ENCODE measurements at regions not wholly inside any gene's neighbourhood (a gene's known extent, or its start where the extent isn't known, plus 50 kb on each side); places are given as distances from the start of the nearest gene placed in this dataset.
A peak's percentile ranks its signal among the peaks of the same experiment; 100 is the strongest.
"Not testable (repeated sequence)": the region's sequence is repeated elsewhere in the genome, so short reads cannot be mapped to it uniquely, and the experiment has no call there.

GRCh38 chr17:77832180-77832560 is 126.3 kb upstream of the TNRC6C start:
- Mint-ChIP-seq H3K4me3 (no peak overlapping the region), H3K4me1 (ENCODE audit: low read depth) (peaks cover 43% of the 10 kb centered on the region), H3K9me3 (no peaks in the 10 kb centered on the region), H3K27me3 (peaks cover 3% of the 10 kb centered on the region), H3K27ac (no peak overlapping the region), H3K36me3 (ENCODE audit: low read depth) (no peaks in the 10 kb centered on the region)

GRCh38 chr17:77833769-77834168 is 124.7 kb upstream of the TNRC6C start:
- peaks cover 48% of the 10 kb centered on the region for H3K4me1 Mint-ChIP-seq (ENCODE audit: low read depth)
- no peak overlapping the region for H3K4me3 Mint-ChIP-seq
- H3K36me3 Mint-ChIP-seq (ENCODE audit: low read depth) = no peaks in the 10 kb centered on the region
- H3K9me3 Mint-ChIP-seq = no peaks in the 10 kb centered on the region
- H3K27ac Mint-ChIP-seq = no peak overlapping the region
- H3K27me3 Mint-ChIP-seq = peaks cover 7% of the 10 kb centered on the region

GRCh38 chr17:77834170-77835115 is 124.1 kb upstream of the TNRC6C start:
- Mint-ChIP-seq H3K27me3 (peaks cover 11% of the 10 kb centered on the region), H3K4me3 (no peak overlapping the region), H3K36me3 (ENCODE audit: low read depth) (no peaks in the 10 kb centered on the region), H3K27ac (peak overlapping the region; percentile 28), H3K4me1 (ENCODE audit: low read depth) (peaks cover 53% of the 10 kb centered on the region), H3K9me3 (no peaks in the 10 kb centered on the region)

GRCh38 chr17:77836557-77837041 is 121.9 kb upstream of the TNRC6C start:
- Mint-ChIP-seq H3K4me1 (ENCODE audit: low read depth) (peaks cover 51% of the 10 kb centered on the region), H3K27me3 (peaks cover 8% of the 10 kb centered on the region), H3K27ac (peak overlapping the region; percentile 83), H3K36me3 (ENCODE audit: low read depth) (no peaks in the 10 kb centered on the region), H3K9me3 (no peaks in the 10 kb centered on the region), H3K4me3 (no peak overlapping the region)

- H3K27ac Mint-ChIP-seq = peak overlapping the region; percentile 83
- not testable (repeated sequence) for H3K4me3 Mint-ChIP-seq; H3K36me3 Mint-ChIP-seq (ENCODE audit: low read depth); H3K9me3 Mint-ChIP-seq; H3K27me3 Mint-ChIP-seq
- peaks cover 56% of the 10 kb centered on the region for H3K4me1 Mint-ChIP-seq (ENCODE audit: low read depth)
These were observed 121.4 kb upstream of the TNRC6C start for GRCh38 chr17:77837072-77837471.

GRCh38 chr17:77837917-77838316 is 120.6 kb upstream of the TNRC6C start:
- Mint-ChIP-seq H3K4me3 (no peak overlapping the region), H3K27ac (no peak overlapping the region), H3K9me3 (no peaks in the 10 kb centered on the region), H3K4me1 (ENCODE audit: low read depth) (peaks cover 64% of the 10 kb centered on the region), H3K36me3 (ENCODE audit: low read depth) (no peaks in the 10 kb centered on the region), H3K27me3 (peaks cover 7% of the 10 kb centered on the region)

- Mint-ChIP-seq H3K27me3 (peaks cover 7% of the 10 kb centered on the region), H3K9me3 (no peaks in the 10 kb centered on the region), H3K4me1 (ENCODE audit: low read depth) (peaks cover 66% of the 10 kb centered on the region), H3K36me3 (ENCODE audit: low read depth) (no peaks in the 10 kb centered on the region), H3K4me3 (no peak overlapping the region), H3K27ac (no peak overlapping the region)
These were observed 119.5 kb upstream of the TNRC6C start for GRCh38 chr17:77838748-77839697.

- Mint-ChIP-seq H3K4me1 (ENCODE audit: low read depth) (peaks cover 66% of the 10 kb centered on the region), H3K36me3 (ENCODE audit: low read depth) (no peaks in the 10 kb centered on the region), H3K27ac (no peak overlapping the region), H3K4me3 (no peak overlapping the region), H3K27me3 (peaks cover 7% of the 10 kb centered on the region), H3K9me3 (no peaks in the 10 kb centered on the region)
These were observed 118.6 kb upstream of the TNRC6C start for GRCh38 chr17:77839698-77840512.

- Mint-ChIP-seq H3K27ac (no peak overlapping the region), H3K4me3 (no peak overlapping the region), H3K36me3 (ENCODE audit: low read depth) (no peaks in the 10 kb centered on the region), H3K4me1 (ENCODE audit: low read depth) (peaks cover 63% of the 10 kb centered on the region), H3K9me3 (no peaks in the 10 kb centered on the region), H3K27me3 (peaks cover 7% of the 10 kb centered on the region)
These were observed 117.9 kb upstream of the TNRC6C start for GRCh38 chr17:77840513-77841165.

GRCh38 chr17:77841742-77842527 is 116.6 kb upstream of the TNRC6C start:
- Mint-ChIP-seq H3K4me1 (ENCODE audit: low read depth) (peaks cover 66% of the 10 kb centered on the region), H3K4me3 (no peak overlapping the region), H3K27me3 (peaks cover 7% of the 10 kb centered on the region), H3K9me3 (no peaks in the 10 kb centered on the region), H3K27ac (peak overlapping the region; percentile 21), H3K36me3 (ENCODE audit: low read depth) (no peaks in the 10 kb centered on the region)

GRCh38 chr17:77842528-77843147 is 115.9 kb upstream of the TNRC6C start:
- Mint-ChIP-seq H3K4me3 (no peak overlapping the region), H3K27ac (peak overlapping the region; percentile 85), H3K4me1 (ENCODE audit: low read depth) (peaks cover 66% of the 10 kb centered on the region), H3K9me3 (no peaks in the 10 kb centered on the region), H3K36me3 (ENCODE audit: low read depth) (no peaks in the 10 kb centered on the region), H3K27me3 (peaks cover 7% of the 10 kb centered on the region)

GRCh38 chr17:77843255-77843895 is 115.1 kb upstream of the TNRC6C start:
- not testable (repeated sequence) for H3K27me3 Mint-ChIP-seq

More at GRCh38 chr17:77843255-77843895, 115.1 kb upstream of the TNRC6C start:
- Mint-ChIP-seq H3K27ac (peak overlapping the region; percentile 85), H3K4me3 (peak overlapping the region; percentile 53), H3K4me1 (ENCODE audit: low read depth) (peaks cover 67% of the 10 kb centered on the region)
- H3K9me3 Mint-ChIP-seq; H3K36me3 Mint-ChIP-seq (ENCODE audit: low read depth): not testable (repeated sequence)

Data from stimulated activated naive CD8-positive, alpha-beta T cell treated with anti-CD3 and anti-CD28 coated beads, Interleukin-15, Interleukin-2, amounts not matched to agents 100 ng/mL and 50 ng/mL, for 24 hours (primary cell).